ENCODE measurements at regions not wholly inside any gene's neighbourhood (a gene's known extent, or its start where the extent isn't known, plus 50 kb on each side); places are given as distances from the start of the nearest gene placed in this dataset.

DNA sequence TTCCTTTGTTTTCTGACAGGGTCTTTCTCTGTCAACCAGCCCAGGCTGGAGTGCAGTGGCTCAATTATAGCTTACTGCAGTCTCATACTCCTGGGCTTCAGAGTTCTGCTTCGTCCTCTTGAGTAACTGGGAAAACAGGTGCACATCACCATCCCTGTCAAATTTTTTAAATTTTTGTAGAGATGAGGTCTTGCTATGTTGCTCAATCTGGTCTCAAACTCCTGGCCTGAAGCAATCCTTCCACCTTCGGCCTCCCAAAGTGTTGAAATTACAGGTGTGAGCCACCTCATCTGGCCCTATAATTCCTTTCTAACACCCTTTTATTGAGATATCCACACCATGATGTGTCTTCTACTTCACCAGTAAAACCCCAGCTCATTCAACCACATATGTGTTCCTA lies 341.6 kb upstream of the PCSK5 start:
- CTCF ChIA-PET = no interaction called here
- H3K79me2 ChIP-seq (ENCODE audit: insufficient read depth, low read length) = no peaks in the 10 kb centered on the region
- H3K9ac ChIP-seq (ENCODE audit: low read length) = no peak overlapping the region
- no peaks in the 10 kb centered on the region; the same call in 1 of the 2 replicates for H3K27me3 ChIP-seq (ENCODE audit: insufficient read depth, low read length)
- RAD21 ChIA-PET (ENCODE audit: low non-redundant PET in 1 of 2, low total read pairs in 2 of 2, uncharacterized antibody in 2 of 2, unreplicated experiment in 2 of 2) = no interaction called here
- TF ChIP-seq ATF3 (IDR thresholded peaks at IDR 0.05) = no peak
- TF ChIP-seq SP1 (IDR thresholded peaks at IDR 0.05; ENCODE audit: low read depth) = no peak
- TF ChIP-seq CBX3 (IDR thresholded peaks at IDR 0.05; ENCODE audit: low read depth) = no peak
- ATAC-seq = no peak
- H3K27ac ChIP-seq (ENCODE audit: low read depth, low read length) = no peak overlapping the region
- POLR2A ChIA-PET = no interaction called here
- no peak overlapping the region for H2AFZ ChIP-seq (ENCODE audit: low read depth, low read length, poor library complexity, severe bottlenecking)
- no peaks in the 10 kb centered on the region for H4K20me1 ChIP-seq (ENCODE audit: insufficient read depth)
- H3K4me2 ChIP-seq (ENCODE audit: low read length) = no peak overlapping the region
- no peaks in the 10 kb centered on the region for H3K36me3 ChIP-seq (ENCODE audit: control insufficient read depth in 1 of 2, insufficient read depth in 2 of 2, low read length in 2 of 2)
- BruUV-seq (replicated peaks) = no TSS peak
- H3K9me2 ChIP-seq (ENCODE audit: insufficient read depth) = no peaks in the 10 kb centered on the region
- DNase-seq (ENCODE audit: low read depth, low spot score) = no peak
- intact Hi-C loops (cut with micrococcal nuclease) = no loop called here
- no peaks in the 10 kb centered on the region for H3K4me1 ChIP-seq (ENCODE audit: control insufficient read depth in 1 of 2, insufficient read depth in 2 of 2, low read length in 2 of 2)
- no peaks in the 10 kb centered on the region for H3K9me3 ChIP-seq (ENCODE audit: control insufficient read depth in 1 of 2, insufficient read depth in 1 of 2, low read depth in 1 of 2, low read length in 2 of 2)
- H3K4me3 ChIP-seq (replicated peaks in 1 of 2; ENCODE audit: low read depth in 1 of 2, low read length in 2 of 2) = no peak overlapping the region

- Histone ChIP-seq H2AFZ (ENCODE audit: low read depth, low read length, poor library complexity, severe bottlenecking) (no peak overlapping the region), H4K20me1 (ENCODE audit: insufficient read depth) (no peaks in the 10 kb centered on the region), H3K27me3 (ENCODE audit: insufficient read depth, low read length) (no peaks in the 10 kb centered on the region; the same call in 1 of the 2 replicates), H3K9me2 (ENCODE audit: insufficient read depth) (no peaks in the 10 kb centered on the region), H3K36me3 (ENCODE audit: control insufficient read depth in 1 of 2, insufficient read depth in 2 of 2, low read length in 2 of 2) (no peaks in the 10 kb centered on the region), H3K4me2 (ENCODE audit: low read length) (no peak overlapping the region), H3K79me2 (ENCODE audit: insufficient read depth, low read length) (no peaks in the 10 kb centered on the region), H3K4me3 (replicated peaks in 1 of 2; ENCODE audit: low read depth in 1 of 2, low read length in 2 of 2) (no peak overlapping the region), H3K4me1 (ENCODE audit: control insufficient read depth in 1 of 2, insufficient read depth in 2 of 2, low read length in 2 of 2) (no peaks in the 10 kb centered on the region), H3K9me3 (ENCODE audit: control insufficient read depth in 1 of 2, insufficient read depth in 1 of 2, low read depth in 1 of 2, low read length in 2 of 2) (no peaks in the 10 kb centered on the region), H3K27ac (ENCODE audit: low read depth, low read length) (no peak overlapping the region), H3K9ac (ENCODE audit: low read length) (no peak overlapping the region)
- intact Hi-C loops (cut with micrococcal nuclease) = no loop called here
- ATAC-seq (no peak), DNase-seq (ENCODE audit: low read depth, low spot score) (no peak)
- BruUV-seq (replicated peaks) = no TSS peak
- POLR2A ChIA-PET = no interaction called here
- CTCF ChIA-PET = no interaction called here
- RAD21 ChIA-PET (ENCODE audit: low non-redundant PET in 1 of 2, low total read pairs in 2 of 2, uncharacterized antibody in 2 of 2, unreplicated experiment in 2 of 2) = no interaction called here
- TF ChIP-seq FOSL1 (IDR thresholded peaks at IDR 0.05; ENCODE audit: low read depth) = no peak
- TF ChIP-seq, protein P1, sequence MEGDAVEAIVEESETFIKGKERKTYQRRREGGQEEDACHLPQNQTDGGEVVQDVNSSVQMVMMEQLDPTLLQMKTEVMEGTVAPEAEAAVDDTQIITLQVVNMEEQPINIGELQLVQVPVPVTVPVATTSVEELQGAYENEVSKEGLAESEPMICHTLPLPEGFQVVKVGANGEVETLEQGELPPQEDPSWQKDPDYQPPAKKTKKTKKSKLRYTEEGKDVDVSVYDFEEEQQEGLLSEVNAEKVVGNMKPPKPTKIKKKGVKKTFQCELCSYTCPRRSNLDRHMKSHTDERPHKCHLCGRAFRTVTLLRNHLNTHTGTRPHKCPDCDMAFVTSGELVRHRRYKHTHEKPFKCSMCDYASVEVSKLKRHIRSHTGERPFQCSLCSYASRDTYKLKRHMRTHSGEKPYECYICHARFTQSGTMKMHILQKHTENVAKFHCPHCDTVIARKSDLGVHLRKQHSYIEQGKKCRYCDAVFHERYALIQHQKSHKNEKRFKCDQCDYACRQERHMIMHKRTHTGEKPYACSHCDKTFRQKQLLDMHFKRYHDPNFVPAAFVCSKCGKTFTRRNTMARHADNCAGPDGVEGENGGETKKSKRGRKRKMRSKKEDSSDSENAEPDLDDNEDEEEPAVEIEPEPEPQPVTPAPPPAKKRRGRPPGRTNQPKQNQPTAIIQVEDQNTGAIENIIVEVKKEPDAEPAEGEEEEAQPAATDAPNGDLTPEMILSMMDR (IDR thresholded peaks at IDR 0.05 in 2 of 3, conservative IDR thresholded peaks at IDR 0.05 in 1 of 3; ENCODE audit: borderline replicate concordance in 1 of 3, insufficient read depth in 1 of 3, low read depth in 2 of 3, low read length in 2 of 3) = no peak
- TF ChIP-seq POLR2AphosphoS5 (IDR thresholded peaks at IDR 0.05; ENCODE audit: low read depth, low read length) = no peak
- TF ChIP-seq, protein P2, sequence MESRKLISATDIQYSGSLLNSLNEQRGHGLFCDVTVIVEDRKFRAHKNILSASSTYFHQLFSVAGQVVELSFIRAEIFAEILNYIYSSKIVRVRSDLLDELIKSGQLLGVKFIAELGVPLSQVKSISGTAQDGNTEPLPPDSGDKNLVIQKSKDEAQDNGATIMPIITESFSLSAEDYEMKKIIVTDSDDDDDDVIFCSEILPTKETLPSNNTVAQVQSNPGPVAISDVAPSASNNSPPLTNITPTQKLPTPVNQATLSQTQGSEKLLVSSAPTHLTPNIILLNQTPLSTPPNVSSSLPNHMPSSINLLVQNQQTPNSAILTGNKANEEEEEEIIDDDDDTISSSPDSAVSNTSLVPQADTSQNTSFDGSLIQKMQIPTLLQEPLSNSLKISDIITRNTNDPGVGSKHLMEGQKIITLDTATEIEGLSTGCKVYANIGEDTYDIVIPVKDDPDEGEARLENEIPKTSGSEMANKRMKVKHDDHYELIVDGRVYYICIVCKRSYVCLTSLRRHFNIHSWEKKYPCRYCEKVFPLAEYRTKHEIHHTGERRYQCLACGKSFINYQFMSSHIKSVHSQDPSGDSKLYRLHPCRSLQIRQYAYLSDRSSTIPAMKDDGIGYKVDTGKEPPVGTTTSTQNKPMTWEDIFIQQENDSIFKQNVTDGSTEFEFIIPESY (IDR thresholded peaks at IDR 0.05; ENCODE audit: extremely low read depth, insufficient replicate concordance, low read length) = no peak
- TF ChIP-seq SP1 (IDR thresholded peaks at IDR 0.05; ENCODE audit: low read depth) = no peak
- TF ChIP-seq YY1 (IDR thresholded peaks at IDR 0.05; ENCODE audit: extremely low read depth, insufficient replicate concordance, low read depth, low read length) = no peak
- no peak for TF ChIP-seq ELF1 (IDR thresholded peaks at IDR 0.05; ENCODE audit: borderline replicate concordance, low read depth)
- no peak for TF ChIP-seq MAX (IDR thresholded peaks at IDR 0.05)
- no peak for TF ChIP-seq RAD21 (IDR thresholded peaks at IDR 0.05; ENCODE audit: low read depth)
- no peak for TF ChIP-seq ATF3 (IDR thresholded peaks at IDR 0.05)
- TF ChIP-seq CBX3 (IDR thresholded peaks at IDR 0.05; ENCODE audit: low read depth) = no peak
- no peak for TF ChIP-seq CEBPB (IDR thresholded peaks at IDR 0.05; ENCODE audit: low read depth)
- TF ChIP-seq EZH2 (IDR thresholded peaks at IDR 0.05) = no peak
Observed at GRCh38 chr9:75551861-75552260, 338.6 kb upstream of the PCSK5 start.
